H9 (cell line): ENCODE measurements at regions not wholly inside any gene's neighbourhood (a gene's known extent, or its start where the extent isn't known, plus 50 kb on each side); places are given as distances from the start of the nearest gene placed in this dataset.

Experiments
- DNase-seq: peaks from one replicate; pipeline ENCODE4 v3.0.0-alpha.2; 2017
- H2AFZ ChIP-seq: one replicate; pipeline ENCODE4 v1.6.1; 2013; ENCODE audit warnings: mild to moderate bottlenecking, low read length, control low read depth, moderate library complexity
- H2AK5ac ChIP-seq: 2 replicates; pipeline ENCODE4 v1.6.1; 2013; ENCODE audit warnings: low read length, control low read depth, mixed read lengths; ENCODE audit not compliant: insufficient read length
- H2BK120ac ChIP-seq: one replicate; pipeline ENCODE4 v1.6.1; 2013; ENCODE audit warnings: low read depth, mild to moderate bottlenecking, low read length, control low read depth, inconsistent platforms; ENCODE audit not compliant: poor library complexity, severe bottlenecking
- H2BK12ac ChIP-seq: 2 replicates; pipeline ENCODE4 v1.6.1; 2013; ENCODE audit warnings: low read length, control low read depth, mixed read lengths, low read depth; ENCODE audit not compliant: insufficient read length
- H2BK15ac ChIP-seq: 2 replicates; pipeline ENCODE4 v1.6.1; 2013; ENCODE audit warnings: low read depth, low read length, control low read depth
- H2BK20ac ChIP-seq: one replicate; pipeline ENCODE4 v1.6.1; 2013; ENCODE audit warnings: low read depth, mild to moderate bottlenecking, low read length, control low read depth, inconsistent platforms; ENCODE audit not compliant: poor library complexity, severe bottlenecking
- H2BK5ac ChIP-seq: 2 replicates; pipeline ENCODE4 v1.6.1; 2013; ENCODE audit warnings: low read length, control low read depth, mixed read lengths; ENCODE audit not compliant: insufficient read length
- H3K14ac ChIP-seq: 2 replicates; pipeline ENCODE4 v1.6.1; 2013; ENCODE audit warnings: low read length, control low read depth; ENCODE audit not compliant: insufficient read depth
- H3K18ac ChIP-seq: 2 replicates; pipeline ENCODE4 v1.6.1; 2013; ENCODE audit warnings: low read depth, mild to moderate bottlenecking, mixed read lengths, low read length, control low read depth; ENCODE audit not compliant: insufficient read length
- H3K23ac ChIP-seq: 2 replicates; pipeline ENCODE4 v1.6.1; 2013; ENCODE audit warnings: low read length, control low read depth, mixed read lengths, low read depth; ENCODE audit not compliant: insufficient read length
- H3K23me2 ChIP-seq: 2 replicates; pipeline ENCODE4 v1.6.1; 2013; ENCODE audit warnings: low read depth, mild to moderate bottlenecking, mixed read lengths, low read length, control low read depth; ENCODE audit not compliant: insufficient read length, poor library complexity, severe bottlenecking
- H3K27ac ChIP-seq: 2 replicates; pipeline ENCODE4 v1.5.1; 2013; ENCODE audit warnings: low read length, control low read depth, mixed read lengths, low read depth; ENCODE audit not compliant: insufficient read length
- H3K27me3 ChIP-seq: 2 replicates; pipeline ENCODE4 v1.6.1; 2013; ENCODE audit warnings: low read length, control low read depth, inconsistent platforms; ENCODE audit not compliant: insufficient read depth
- H3K4ac ChIP-seq: 2 replicates; pipeline ENCODE4 v1.6.1; 2013; ENCODE audit warnings: low read depth, mild to moderate bottlenecking, control low read depth, inconsistent platforms, low read length, moderate library complexity
- H3K4me1 ChIP-seq: 2 replicates; pipeline ENCODE4 v1.6.1; 2013; ENCODE audit warnings: low read length, control low read depth, inconsistent platforms; ENCODE audit not compliant: insufficient read depth
- H3K4me2 ChIP-seq: 2 replicates; pipeline ENCODE4 v1.6.1; 2013; ENCODE audit warnings: low read length, control low read depth, mixed read lengths; ENCODE audit not compliant: insufficient read length, insufficient read depth
- H3K56ac ChIP-seq: 2 replicates; pipeline ENCODE4 v1.6.1; 2013; ENCODE audit warnings: low read depth, mild to moderate bottlenecking, mixed read lengths, low read length, control low read depth; ENCODE audit not compliant: insufficient read length
- H3K79me1 ChIP-seq: 2 replicates; pipeline ENCODE4 v1.6.1; 2013; ENCODE audit warnings: low read depth, mild to moderate bottlenecking, moderate library complexity, low read length, control low read depth, inconsistent platforms; ENCODE audit not compliant: insufficient read depth, poor library complexity, severe bottlenecking
- H3K79me2 ChIP-seq: 2 replicates; pipeline ENCODE4 v1.6.1; 2013; ENCODE audit warnings: low read length, control low read depth, inconsistent platforms; ENCODE audit not compliant: insufficient read depth
- H3K9ac ChIP-seq: 2 replicates; pipeline ENCODE4 v1.6.1; 2013; ENCODE audit warnings: low read length, control low read depth, mixed read lengths; ENCODE audit not compliant: insufficient read length; ENCODE audit errors: extremely low read depth
- H3K9me3 ChIP-seq: one replicate; pipeline ENCODE4 v1.6.1; 2013; ENCODE audit warnings: low read depth, low read length, inconsistent platforms; ENCODE audit not compliant: control insufficient read depth
- H3T11ph ChIP-seq: one replicate; pipeline ENCODE4 v1.6.1; 2013; ENCODE audit warnings: mild to moderate bottlenecking, low read length, control low read depth, inconsistent platforms
- H4K20me1 ChIP-seq: one replicate; pipeline ENCODE4 v1.6.1; 2013; ENCODE audit not compliant: control insufficient read depth, insufficient read length, insufficient read depth
- H4K5ac ChIP-seq: 2 replicates; pipeline ENCODE4 v1.6.1; 2013; ENCODE audit warnings: low read depth, mild to moderate bottlenecking, mixed read lengths, low read length, control low read depth; ENCODE audit not compliant: insufficient read length
- H4K8ac ChIP-seq: replicated peaks from 2 replicates; pipeline ENCODE4 v1.6.1; 2013; ENCODE audit warnings: low read length, control low read depth, mixed read lengths, low read depth; ENCODE audit not compliant: insufficient read length
- H4K91ac ChIP-seq: 2 replicates; pipeline ENCODE4 v1.6.1; 2013; ENCODE audit warnings: low read depth, mild to moderate bottlenecking, moderate library complexity, mixed read lengths, low read length, control low read depth; ENCODE audit not compliant: insufficient read length
- H3K27ac Mint-ChIP-seq, 3 experiments: 2 replicates in 2 of 3; 3 replicates in 1 of 3; pipeline ENCODE4 v1.8.0; 2020 to 2021; ENCODE audit warnings: mixed read lengths in 3 of 3, mild to moderate bottlenecking in 1 of 3, moderate library complexity in 1 of 3
- H3K27me3 Mint-ChIP-seq: 2 replicates; pipeline ENCODE4 v1.8.0; 2021; ENCODE audit warnings: low read depth, mild to moderate bottlenecking, moderate library complexity, mixed read lengths
- H3K36me3 Mint-ChIP-seq, 3 experiments: 2 replicates in 2 of 3; 3 replicates in 1 of 3; pipeline ENCODE4 v1.8.0; 2020 to 2021; ENCODE audit warnings: low read depth in 3 of 3, mixed read lengths in 3 of 3; ENCODE audit not compliant: insufficient read depth in 1 of 3
- H3K4me1 Mint-ChIP-seq, 2 experiments: 2 replicates each; pipeline ENCODE4 v1.8.0; 2020; ENCODE audit warnings: mixed read lengths in 2 of 2
- H3K4me3 Mint-ChIP-seq, 2 experiments: 2 replicates in 1 of 2; 3 replicates in 1 of 2; pipeline ENCODE4 v1.8.0; 2020 to 2021; ENCODE audit warnings: mild to moderate bottlenecking in 2 of 2, mixed read lengths in 2 of 2, moderate library complexity in 1 of 2
- H3K9me3 Mint-ChIP-seq, 2 experiments: 2 replicates in 1 of 2; 3 replicates in 1 of 2; pipeline ENCODE4 v1.8.0; 2020; ENCODE audit warnings: mild to moderate bottlenecking in 2 of 2, mixed read lengths in 2 of 2, moderate library complexity in 1 of 2
- WGBS: extraction: QIAGEN DNeasy Blood & Tissue Kit; methylation state at CpG from one replicate; pipeline ENCODE4 v1.1.7; 2013; ENCODE audit warnings: missing lambda C conversion rate, low lambda C conversion rate, mixed read lengths; ENCODE audit not compliant: insufficient read length; ENCODE audit errors: extremely low coverage; 5-methylcytosine and 5-hydroxymethylcytosine counted together
- TF ChIP-seq, protein P1 (sequence below): fragments of 200-600 bp; sonication (generic); conservative IDR thresholded peaks from 3 replicates; pipeline ENCODE4 v1.8.0; 2021; ENCODE audit warnings: antibody characterized with exemption, mild to moderate bottlenecking

DNA sequence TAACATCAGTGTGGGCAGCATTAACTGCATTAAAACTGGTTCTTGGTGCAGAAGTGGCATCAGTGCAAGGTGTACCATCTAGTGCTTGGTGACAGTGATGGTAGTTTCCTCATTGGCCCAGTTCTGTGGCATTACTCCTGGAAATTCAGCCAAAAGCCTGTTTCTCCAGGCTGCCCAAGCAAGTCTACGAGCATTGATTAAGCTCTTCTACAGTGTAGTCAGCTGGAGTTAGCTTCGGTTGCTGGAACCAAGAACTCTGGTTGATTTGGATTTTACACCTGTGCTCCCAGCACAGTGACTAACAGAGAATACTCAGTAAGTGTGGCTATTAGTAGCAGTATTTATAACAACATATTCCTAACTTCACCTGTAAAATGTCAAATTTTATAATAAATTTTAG is 84.9 kb upstream of the ZDHHC17 start:
- no peaks in the 10 kb centered on the region for H3K27me3 ChIP-seq
- H3K79me1 ChIP-seq, result no peaks in the 10 kb centered on the region
- H4K5ac ChIP-seq, result no peak overlapping the region
- DNase-seq, result no peak
- no peak overlapping the region for H2BK120ac ChIP-seq
- no peak overlapping the region for H3K23ac ChIP-seq
- Mint-ChIP-seq H3K4me3 (no peak overlapping the region), H3K9me3 (no peaks in the 10 kb centered on the region), H3K27ac (no peak overlapping the region), H3K4me1 (no peaks in the 10 kb centered on the region), H3K27me3 (no peaks in the 10 kb centered on the region), H3K36me3 (no peaks in the 10 kb centered on the region; a peak in 2 of 7 replicates)
- H2BK5ac ChIP-seq, result no peak overlapping the region
- H3K9ac ChIP-seq, result no peak overlapping the region
- H3K79me2 ChIP-seq, result no peaks in the 10 kb centered on the region
- no CpG with 5 or more reads among the region's 2 CpGs for WGBS
- no peaks in the 10 kb centered on the region for H4K20me1 ChIP-seq
- no peak overlapping the region for H3K4ac ChIP-seq
- no peak overlapping the region for H3K56ac ChIP-seq
- no peak overlapping the region for H3K14ac ChIP-seq
- TF ChIP-seq, protein P1, sequence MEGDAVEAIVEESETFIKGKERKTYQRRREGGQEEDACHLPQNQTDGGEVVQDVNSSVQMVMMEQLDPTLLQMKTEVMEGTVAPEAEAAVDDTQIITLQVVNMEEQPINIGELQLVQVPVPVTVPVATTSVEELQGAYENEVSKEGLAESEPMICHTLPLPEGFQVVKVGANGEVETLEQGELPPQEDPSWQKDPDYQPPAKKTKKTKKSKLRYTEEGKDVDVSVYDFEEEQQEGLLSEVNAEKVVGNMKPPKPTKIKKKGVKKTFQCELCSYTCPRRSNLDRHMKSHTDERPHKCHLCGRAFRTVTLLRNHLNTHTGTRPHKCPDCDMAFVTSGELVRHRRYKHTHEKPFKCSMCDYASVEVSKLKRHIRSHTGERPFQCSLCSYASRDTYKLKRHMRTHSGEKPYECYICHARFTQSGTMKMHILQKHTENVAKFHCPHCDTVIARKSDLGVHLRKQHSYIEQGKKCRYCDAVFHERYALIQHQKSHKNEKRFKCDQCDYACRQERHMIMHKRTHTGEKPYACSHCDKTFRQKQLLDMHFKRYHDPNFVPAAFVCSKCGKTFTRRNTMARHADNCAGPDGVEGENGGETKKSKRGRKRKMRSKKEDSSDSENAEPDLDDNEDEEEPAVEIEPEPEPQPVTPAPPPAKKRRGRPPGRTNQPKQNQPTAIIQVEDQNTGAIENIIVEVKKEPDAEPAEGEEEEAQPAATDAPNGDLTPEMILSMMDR, result no peak
- no peak overlapping the region for H3K18ac ChIP-seq
- no peaks in the 10 kb centered on the region for H3K9me3 ChIP-seq
- no peak overlapping the region for H2BK15ac ChIP-seq
- no peak overlapping the region for H4K8ac ChIP-seq
- H2AFZ ChIP-seq, result no peak overlapping the region
- H3K23me2 ChIP-seq, result no peaks in the 10 kb centered on the region
- H3K27ac ChIP-seq, result no peak overlapping the region
- no peak overlapping the region for H3T11ph ChIP-seq
- H2BK12ac ChIP-seq, result no peak overlapping the region
- no peak overlapping the region for H2AK5ac ChIP-seq
- no peak overlapping the region for H4K91ac ChIP-seq
- H2BK20ac ChIP-seq, result no peak overlapping the region
- H3K4me2 ChIP-seq, result no peak overlapping the region
- H3K4me1 ChIP-seq, result no peaks in the 10 kb centered on the region
